ENCODE measurements at regions not wholly inside any gene's neighbourhood (a gene's known extent, or its start where the extent isn't known, plus 50 kb on each side); places are given as distances from the start of the nearest gene placed in this dataset.

DNA sequence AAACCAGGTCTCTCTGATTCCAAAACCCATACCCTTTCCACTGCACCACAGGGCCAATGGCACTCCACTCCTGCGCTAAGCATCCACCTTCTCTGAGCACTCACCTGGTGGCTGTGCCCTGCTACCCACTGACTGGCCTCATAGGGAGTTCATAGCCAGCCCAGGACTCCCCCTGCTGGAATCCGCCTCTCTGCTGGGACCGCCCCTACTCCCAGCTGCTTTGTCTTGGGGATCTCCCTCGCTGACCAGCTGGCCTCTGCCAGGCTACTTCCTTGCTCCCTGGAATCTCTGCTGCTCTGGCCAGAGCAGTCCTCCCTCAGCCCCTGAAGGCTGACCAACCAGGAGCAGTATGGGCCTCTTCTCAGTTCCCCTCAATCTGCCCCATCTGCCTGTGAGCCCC is 129.7 kb downstream of the FAXC start:
- DNase-seq (ENCODE audit: low read depth, low spot score) = no peak

DNA sequence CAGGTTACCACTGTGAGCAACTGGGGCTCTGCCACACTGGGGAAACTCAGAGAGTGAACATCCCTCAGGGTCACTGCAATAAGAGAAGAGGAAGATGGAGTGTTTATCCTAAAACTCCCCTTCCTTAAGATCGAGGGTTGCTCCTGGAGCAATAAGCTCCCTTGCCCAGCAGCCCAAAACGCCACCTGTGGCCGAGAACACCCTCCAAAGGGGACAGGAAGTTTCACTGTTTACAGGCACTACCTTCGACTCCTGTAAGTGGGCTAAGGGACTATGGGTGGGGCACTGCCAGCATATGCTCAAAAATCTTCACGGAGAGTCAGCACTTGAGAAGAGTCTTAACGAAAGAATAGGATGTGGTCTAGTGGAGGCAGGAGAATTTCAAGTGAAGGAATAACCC is 132.5 kb downstream of the FAXC start:
- no peak for DNase-seq (ENCODE audit: low read depth, low spot score)

DNA sequence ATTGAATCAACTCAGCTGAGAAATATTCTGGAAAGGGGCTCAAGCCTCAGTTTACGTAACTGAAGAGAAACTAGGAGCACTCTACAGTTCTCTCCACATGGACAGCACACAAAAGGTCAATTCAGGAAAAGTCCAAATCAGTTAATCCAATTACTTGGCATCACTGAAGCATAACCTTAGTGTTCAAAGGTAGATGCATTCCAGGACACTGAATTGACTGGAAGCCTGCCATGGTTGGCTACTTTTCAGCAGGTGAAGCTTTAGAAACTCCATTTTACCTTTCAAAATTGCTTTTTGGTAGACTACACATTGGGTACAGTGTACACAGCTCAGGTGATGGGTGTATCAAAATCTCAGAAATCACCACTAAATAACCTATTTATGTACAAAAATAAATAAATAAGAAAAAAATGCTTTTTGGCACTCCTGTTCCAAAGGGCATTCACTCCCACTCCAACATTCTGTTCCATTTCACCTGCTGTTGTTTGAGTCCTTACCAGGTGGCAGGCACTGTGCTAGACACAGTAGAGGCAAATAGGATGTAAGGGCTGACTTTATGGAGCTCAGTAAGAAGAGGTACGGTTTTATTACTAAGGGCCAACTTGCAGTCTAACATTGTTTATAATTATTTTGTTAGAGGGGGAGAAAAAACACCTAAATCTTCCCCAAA is 153.4 kb downstream of the FAXC start:
- DNase-seq (ENCODE audit: low read depth, low spot score) = no peak

DNA sequence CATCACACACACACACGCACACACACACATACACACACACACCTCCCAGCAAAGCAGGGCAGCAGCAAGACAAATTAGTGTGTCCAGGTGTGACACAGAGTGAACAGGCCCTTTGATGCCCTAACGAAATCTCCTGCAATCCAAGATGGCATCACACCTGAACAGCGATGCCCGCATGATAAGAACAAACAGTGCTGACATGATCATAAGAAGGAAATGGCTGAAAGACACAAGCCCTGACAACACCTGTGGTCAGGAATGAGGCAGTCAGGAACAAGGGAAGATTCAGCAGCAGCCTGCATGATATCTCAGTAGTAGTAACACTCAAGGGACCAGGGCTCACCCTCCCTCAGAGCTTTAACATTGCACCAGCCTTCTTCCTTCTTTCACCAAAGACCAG is 156.9 kb downstream of the FAXC start:
- no peak for DNase-seq (ENCODE audit: low read depth, low spot score)

DNA sequence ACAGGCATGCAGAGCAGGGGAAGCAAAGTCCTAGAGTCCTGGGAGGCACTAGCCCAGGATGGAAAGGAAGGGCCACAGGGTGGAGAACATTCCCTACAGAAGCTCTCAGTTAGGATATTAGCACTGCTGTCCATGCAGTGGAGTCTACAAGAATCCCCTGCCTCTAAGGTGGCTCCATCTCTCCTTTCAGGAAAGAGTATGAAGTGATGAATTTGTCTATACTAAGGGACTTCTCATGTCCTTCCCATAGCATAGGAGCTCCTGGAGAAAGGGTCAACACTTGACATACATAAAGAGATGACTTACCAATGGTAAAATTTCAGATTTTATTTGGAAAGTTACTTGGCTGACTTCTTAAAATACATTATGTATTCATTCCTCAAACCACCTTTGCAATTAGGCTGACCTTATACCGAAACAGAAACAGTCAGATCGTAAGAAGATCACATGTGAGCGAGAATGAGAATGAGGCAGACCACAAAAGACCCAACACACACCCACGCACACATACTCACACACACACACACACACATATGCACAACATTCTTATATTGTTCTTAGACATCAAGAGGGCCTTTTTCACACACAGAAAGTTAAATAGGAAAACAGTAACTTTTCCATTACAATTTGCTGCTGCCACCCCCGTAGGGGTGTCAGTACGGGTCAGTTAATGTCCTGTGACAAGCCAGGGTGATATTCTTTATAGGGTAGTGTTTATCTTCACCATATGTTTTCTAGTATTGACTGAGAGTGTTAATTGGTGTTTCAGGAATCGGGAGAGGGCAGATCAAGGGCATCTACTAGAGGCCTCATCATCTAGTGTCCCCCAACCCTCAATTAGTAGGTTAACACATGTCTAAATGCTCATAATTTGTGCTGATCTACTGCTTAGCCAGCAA is 159.4 kb downstream of the FAXC start:
- DNase-seq (ENCODE audit: low read depth, low spot score) = no peak

DNA sequence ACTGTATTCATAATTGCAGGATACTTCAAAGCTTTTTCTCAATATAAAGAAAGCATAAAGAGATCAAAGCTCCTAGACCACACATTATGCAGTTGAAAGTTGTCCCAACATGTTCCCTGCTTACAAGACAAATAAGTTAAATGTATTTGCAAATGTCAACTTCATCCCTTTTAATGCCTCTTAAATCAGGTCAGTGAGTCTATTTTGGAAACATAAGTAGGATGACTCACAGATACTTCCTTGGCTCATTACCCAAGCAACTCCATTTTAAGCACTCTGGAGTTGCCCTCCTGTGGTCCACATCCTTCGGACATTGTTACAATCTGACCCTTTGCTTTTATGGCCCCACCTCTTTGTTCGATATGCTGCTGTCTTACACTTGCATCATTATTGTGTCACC is 162.0 kb downstream of the FAXC start:
- no peak for DNase-seq (ENCODE audit: low read depth, low spot score)

DNA sequence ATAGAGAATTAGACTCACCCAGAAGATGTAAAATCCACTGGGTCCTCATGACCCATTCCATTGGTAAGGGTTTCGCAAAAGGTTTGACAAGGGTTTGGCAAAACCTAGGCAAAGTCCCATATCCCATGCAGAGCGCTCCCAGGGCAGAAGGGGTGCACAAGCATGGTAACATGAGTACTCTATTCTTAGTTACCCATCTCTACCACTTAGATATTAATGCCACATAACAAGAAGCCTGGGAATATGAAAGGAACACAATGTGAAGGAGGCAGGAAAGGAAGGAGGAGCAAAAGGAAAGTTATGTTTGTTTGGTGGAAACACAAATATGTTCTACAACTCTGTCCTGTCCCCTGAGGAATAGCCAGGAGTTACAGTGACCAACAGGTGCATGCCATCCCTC is 163.1 kb downstream of the FAXC start:
- no peak for DNase-seq (ENCODE audit: low read depth, low spot score)

DNA sequence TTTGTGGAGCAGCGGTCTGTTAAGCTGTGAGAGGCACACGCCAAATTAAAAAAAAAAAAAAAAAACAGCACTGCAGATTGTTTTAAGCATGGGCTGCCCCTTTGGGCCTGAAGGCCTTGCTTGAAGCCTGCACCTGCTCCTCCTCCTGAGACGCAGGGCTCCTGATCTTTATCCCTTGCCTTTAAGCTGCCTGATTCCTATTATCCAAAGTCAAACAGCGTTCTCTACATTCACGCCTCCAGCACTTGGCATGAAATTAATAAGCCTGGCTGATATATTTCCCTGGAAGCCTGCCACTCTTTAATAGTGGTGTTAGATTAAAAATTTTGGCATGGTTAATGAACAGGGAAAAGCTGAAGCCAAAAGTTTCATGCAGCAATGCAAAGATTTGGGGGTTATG is 163.9 kb downstream of the FAXC start:
- DNase-seq (ENCODE audit: low read depth, low spot score) = no peak

DNA sequence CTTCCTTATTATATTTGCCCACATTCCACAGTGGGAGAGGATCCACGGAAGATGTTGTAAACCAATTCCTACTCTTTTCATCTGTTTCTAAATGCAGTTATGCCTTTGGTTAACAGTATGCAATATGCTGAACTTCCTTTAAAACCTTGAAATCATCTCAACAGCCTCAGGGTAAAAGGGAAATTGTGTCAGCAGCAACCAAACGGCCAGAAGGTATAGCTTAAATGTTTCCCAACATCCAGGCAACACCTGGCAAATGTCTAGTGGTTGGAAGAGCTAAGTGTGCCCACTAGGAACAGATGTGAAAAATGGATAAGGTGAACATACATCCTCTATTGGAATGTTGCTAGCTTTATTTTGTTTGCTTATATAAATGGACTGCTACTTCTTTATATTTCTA is 164.8 kb downstream of the FAXC start:
- no peak for DNase-seq (ENCODE audit: low read depth, low spot score)

DNA sequence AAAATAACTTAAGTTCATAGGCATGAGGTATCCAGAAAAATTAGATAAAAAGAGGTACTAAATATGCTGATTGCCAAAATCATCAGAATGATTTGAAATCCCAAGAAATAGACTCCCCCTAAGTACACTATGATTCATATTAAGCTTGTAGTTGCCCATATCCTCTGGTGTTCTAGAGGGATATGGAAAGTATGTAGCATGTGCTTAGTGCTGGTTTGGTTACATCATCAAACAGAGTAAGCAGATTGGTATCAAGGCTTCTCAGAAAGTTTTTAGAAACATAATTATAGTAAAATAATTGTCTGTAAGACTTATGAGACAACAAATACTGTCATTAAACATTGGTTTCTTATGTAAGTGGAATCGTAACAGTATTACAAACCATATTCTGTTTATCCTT is 166.4 kb downstream of the FAXC start:
- DNase-seq (ENCODE audit: low read depth, low spot score) = no peak

DNA sequence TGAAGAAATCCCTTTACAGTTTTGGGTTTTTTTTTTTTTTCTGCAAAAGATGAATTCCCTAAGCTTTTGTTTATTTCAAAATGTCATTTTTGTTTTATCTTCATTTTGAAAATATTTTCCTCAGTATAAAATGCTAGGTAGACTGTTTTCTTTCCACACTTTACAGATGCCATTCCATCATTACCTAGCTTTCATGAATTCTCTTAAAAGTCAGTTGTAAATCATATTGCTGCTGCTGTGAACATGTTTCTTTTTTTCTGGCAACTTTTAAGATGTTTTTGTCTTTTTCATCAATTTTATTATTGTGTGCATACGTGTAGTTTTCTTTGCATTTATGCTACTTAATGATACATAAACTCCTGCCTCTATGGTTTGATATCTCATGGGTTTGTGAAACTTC is 168.3 kb downstream of the FAXC start:
- no peak for DNase-seq (ENCODE audit: low read depth, low spot score)

DNA sequence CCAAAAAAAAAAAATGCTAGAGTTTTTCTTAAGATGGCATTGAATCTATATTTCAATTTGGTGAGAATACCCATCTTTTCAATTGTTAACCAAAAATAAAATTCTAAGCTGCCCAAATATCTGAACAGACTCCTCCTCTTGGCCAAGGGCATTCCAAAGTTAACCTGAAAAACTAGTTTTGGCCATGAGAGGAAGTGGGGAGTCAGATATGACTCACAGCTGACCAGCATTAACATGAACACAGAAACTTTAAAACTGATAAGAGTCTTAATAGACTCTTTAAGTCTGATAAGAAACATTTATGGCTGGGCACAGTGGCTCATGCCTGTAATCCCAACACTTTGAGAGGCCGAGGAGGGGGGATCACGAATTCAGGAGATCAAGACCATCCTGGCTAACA is 171.3 kb downstream of the FAXC start:
- no peak for DNase-seq (ENCODE audit: low read depth, low spot score)

DNA sequence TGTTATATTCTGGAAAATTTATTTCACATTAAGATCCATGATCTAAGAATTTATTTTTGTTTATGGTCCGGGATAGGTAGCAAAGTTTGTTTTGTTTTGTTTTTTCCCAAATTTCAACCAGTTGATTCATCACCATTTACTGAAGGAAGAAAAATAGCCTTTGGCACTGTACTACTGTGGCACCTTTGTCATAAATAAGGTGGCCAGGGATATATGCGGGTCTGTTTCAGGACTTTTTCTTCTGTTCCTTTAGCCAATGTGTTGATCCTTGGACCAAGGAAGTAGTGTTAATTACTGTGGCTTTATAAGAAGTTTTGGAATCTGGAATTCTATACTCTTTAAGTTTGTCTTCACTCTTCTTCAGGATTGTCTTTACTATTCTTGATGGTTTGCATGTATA is 171.7 kb downstream of the FAXC start:
- DNase-seq (ENCODE audit: low read depth, low spot score) = no peak

DNA sequence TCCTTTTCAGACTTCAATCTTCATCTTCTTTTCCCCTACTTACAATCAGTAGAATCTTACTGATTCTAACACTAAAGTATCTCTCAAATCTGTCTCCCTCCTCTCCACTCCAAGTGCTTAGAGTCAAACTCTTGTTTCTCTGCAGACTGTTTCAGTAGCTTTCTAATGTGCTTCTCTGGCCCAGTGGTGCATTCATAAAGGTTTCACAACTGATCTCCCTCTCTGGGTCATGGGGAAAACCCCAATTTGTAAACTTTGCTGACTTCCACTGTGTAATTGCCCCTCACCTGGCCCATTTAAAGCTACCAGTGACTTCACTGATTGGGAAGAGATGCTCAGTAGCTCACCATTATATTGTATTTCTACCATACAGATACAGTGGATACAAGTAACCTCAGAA is 183.6 kb downstream of the FAXC start:
- DNase-seq (ENCODE audit: low read depth, low spot score) = no peak

DNA sequence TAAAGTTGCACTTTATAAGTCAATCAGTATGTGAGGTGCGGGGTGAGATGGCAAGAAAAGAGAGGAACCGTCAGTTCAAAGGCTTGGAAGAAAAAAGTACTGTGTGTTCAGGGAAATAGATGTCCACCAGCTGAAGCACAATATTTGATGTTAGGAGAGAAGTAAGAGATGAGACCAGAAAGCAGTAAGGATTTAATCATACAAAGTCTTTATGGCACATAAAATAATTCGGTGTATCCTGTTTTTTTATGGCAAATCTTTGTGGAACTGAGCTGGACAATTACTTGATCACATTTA is 197.2 kb downstream of the FAXC start:
- DNase-seq (ENCODE audit: low read depth, low spot score) = no peak

DNA sequence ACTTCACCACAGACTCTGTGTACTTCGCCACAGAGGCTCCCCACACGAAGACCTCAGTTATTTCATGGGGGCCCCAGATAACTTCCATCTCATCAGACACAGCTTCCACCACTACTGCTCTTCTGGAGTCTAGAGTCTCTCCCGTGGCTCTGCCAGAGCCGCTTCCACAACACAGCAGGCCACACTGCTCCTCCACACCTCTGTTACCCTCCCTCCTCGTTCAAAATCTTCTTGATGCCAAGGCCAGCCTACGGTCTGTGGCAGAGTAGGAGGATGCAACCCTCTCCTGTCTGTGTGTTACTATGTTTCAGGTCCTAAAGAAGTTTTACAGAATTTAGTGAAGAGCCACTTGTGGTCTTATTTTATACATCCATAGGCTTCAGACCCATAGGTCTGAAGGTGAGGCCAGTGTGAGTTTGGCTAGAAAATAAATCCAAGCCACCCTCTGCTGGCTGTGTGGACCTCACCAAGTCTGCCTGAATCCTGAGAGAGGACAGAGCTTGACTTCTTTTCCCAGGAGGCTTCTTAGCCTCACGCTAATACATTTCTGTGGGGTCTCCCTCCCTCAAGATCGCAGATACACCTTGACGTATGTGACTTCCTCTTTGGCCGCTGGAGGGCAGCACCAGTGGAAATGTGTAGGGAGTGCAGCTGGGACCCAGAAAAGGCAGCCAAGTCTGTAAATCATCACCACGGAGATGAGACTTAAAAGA is 197.7 kb downstream of the FAXC start:
- no peak for DNase-seq (ENCODE audit: low read depth, low spot score)

DNA sequence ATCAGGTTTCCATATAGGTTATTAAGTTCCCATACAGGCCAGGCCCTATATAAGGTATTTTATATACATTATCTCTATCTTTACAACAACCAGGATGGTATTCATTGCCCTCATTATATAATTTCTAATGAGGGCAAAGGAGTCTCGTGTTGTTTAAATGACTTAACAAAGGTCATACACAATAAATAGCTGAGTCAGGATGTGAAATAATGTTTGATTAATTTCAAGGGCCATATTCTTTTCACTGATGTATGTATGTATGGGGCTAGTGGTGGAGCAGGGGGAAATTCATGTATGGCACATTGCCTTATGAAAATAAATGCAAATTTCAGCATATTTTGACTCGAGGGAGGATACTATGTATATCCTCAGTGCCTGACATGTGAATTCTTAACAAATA is 200.7 kb downstream of the FAXC start:
- DNase-seq (ENCODE audit: low read depth, low spot score) = no peak

DNA sequence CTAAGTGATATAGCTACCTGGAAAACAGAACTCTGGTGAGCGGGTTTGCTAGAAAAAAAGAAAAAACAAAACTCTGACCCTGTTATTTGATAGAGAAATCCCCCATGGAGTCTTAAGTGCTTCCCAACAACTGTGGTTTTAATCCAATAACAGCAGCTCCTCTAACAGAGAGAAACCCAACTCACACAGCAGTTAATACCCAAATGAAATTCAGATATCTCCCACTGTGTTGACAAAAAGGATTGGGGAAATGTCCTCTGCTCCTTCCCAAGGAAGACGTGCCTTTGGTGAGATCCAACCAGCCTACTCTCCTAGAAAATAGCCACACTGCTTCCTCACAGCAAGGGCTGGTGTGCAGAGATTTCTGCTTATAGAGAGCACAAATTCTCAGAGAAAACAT is 200.4 kb upstream of the FBXL4 start:
- DNase-seq (ENCODE audit: low read depth, low spot score) = no peak

DNA sequence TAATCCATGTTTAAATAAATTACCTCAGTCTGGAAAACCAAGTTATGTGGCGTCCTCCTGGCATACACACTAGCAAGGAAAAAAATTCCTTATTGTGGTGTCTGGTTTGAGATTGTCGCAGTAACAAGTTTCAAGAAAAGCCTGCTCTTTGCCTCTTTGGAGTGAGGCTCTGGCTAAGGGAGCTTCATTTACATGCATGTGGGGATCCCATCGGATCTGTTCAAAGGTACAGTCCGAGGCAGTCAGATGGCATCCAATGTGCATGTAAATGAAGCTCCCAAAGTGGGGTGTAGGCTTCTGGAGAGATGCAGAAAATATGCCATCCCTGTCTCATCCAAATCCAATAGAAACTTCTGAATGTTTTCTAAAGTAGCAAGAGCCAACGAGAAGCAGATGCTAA is 199.5 kb upstream of the FBXL4 start:
- no peak for DNase-seq (ENCODE audit: low read depth, low spot score)

DNA sequence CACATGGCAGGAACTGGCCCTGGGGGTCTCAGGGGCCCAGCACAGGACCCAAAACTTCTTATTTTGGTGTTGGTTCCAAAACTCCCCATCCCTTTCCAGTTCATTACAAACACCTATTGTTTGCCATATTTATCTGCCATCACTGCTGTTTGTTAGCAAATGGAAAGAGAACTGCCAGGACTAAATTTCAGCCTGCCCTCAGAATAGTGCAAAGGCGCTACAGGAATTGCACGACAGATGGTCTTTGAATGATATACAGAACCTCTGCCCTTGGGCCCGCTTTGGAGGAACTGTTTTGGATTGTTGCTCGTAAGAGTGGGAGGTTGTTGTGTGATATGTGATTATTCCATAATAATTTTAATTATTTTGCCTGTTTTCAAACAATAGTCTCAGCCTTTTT is 199.0 kb upstream of the FBXL4 start:
- no peak for DNase-seq (ENCODE audit: low read depth, low spot score)

DNA sequence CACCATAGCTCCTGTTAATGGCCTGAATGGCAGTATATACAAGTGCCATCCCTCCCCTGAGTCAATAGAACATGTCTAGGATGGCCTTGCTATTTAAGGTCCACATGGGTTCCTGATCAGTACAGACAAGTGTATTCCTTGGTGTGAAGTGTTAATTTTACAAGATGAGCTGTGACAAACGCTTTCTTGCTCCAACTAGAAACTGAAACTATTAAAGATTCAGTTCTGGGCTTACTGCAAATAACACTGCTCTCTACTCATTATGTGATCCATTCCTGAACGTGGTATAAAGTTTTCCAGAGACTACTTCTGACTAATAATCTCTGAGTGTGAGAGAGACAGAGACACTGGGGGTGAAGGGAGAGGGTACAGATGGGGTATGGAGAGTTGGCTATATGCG is 198.0 kb upstream of the FBXL4 start:
- no peak for DNase-seq (ENCODE audit: low read depth, low spot score)

DNA sequence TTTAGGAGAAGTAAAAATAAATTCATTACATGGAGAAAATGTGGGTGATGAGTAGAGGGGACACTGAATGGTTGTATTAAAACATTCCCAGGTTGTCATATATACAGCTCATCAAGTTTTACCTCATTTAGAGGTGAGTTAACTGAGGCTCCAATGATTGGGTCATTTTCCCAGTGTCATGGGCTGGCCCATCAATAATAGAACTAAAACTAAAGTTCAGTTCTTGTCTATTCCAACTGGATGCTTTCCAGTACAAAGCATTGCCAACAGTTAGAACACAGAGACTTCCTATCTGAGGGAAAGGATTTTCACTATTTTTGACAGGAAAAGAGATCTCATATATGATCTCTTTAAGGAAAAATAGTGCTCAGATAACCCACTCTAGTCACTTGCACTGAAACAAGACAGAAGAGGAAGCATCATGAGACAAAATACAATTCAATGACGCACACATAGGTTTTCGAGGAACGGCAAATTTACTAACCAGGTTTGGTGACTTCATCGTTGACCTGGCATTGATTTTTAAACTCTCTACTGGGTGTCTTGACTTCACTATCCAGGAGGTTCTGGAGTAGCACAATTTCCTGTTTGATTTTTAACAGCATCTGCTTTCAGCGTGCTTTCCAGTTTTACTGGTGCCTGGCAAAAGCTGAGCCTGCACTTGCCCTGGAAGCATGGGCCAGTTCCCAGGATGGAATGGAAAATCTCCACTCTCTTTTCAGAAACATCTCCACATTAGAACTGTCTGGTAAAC is 195.5 kb upstream of the FBXL4 start:
- DNase-seq (ENCODE audit: low read depth, low spot score) = no peak
